ENCODE measurements at regions not wholly inside any gene's neighbourhood (a gene's known extent, or its start where the extent isn't known, plus 50 kb on each side); places are given as distances from the start of the nearest gene placed in this dataset.

DNA sequence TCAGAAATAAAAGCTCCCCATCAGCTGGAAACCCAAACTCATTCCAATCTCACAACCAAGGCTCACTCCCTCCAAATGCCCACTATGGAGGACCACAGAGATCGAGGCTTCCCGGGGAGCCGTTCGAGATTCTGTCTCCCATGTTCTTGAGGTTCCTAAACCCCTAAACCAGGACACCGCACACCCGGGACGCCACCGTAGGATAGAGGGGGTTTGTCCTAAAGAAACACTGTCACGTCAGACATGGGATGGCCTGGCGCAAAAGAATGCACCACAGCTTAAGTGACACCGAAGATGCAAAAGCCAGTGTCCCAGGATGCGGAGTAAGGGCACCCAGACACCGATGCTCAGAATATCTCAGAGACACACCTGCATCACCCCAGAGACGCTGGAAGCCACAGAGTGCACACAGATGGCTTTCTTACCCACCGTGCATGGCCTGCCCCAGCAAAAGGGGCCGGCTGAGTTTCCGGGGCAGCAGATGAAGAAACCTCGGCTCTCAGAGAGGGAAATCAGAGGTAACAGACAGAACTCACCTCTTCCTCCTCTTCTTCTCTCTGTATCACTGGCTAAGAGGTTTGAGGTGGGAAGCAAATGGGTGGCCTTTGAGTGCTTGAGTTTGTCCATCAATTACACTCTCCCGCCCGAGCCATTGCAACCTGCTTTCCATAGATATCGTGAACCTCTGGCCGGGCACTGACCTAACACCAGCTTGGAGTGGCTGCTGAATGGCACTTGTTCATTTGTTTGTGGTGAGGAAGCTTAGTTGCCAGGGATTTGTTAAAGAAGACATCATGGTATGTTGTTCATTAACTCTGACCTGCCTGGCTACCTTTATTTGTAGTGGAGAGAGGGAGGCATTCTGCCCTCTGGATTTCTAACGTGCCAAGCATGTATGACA is 65.1 kb upstream of the TNRC6C start:
- no peak for TF ChIP-seq ZFX (IDR thresholded peaks at IDR 0.05; ENCODE audit: borderline replicate concordance)
- TF ChIP-seq, protein P1, sequence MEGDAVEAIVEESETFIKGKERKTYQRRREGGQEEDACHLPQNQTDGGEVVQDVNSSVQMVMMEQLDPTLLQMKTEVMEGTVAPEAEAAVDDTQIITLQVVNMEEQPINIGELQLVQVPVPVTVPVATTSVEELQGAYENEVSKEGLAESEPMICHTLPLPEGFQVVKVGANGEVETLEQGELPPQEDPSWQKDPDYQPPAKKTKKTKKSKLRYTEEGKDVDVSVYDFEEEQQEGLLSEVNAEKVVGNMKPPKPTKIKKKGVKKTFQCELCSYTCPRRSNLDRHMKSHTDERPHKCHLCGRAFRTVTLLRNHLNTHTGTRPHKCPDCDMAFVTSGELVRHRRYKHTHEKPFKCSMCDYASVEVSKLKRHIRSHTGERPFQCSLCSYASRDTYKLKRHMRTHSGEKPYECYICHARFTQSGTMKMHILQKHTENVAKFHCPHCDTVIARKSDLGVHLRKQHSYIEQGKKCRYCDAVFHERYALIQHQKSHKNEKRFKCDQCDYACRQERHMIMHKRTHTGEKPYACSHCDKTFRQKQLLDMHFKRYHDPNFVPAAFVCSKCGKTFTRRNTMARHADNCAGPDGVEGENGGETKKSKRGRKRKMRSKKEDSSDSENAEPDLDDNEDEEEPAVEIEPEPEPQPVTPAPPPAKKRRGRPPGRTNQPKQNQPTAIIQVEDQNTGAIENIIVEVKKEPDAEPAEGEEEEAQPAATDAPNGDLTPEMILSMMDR (IDR thresholded peaks at IDR 0.05), result no peak
- no peak overlapping the region for H3K27ac ChIP-seq

DNA sequence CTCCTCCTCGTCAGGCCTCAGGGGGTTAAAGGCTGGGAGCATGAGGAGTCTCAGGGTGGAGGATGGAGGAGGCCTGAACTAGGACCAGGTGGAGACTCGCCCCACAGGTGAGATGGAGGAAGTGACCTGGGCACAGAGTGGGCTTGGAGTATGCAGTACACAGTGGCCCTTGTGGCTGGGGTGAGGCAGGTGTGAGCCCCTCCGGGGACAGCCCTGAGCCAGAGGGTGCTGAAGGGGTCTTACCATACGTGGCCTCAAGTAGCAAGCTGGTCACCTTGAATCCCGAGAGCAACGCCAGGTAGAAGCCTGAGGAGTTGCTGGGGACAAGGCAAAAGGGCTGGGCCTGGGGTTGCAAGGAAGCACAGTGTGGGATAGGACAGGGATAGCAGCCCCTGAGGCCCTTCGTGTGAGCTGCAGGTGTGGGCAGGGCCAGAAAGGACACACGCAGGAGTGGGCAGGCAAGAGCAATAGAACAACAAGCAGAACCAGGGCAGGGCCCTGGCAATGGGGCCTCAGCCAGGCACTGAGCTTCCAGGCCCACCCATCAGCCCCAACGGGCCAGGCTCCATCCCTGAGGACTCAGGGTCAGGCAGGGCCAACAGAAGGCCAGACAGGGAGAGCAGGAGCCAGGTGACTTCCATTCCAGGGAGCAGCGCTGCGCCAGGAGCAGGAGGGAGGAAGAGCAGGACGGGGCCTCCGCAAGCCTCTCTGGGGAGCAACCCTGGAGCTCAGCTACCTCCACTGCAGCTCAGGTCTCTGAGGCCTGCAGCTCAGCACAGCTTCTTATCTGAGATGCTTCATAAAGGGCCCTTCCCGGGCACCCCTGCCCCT is 64.2 kb upstream of the TNRC6C start:
- H3K27ac ChIP-seq, result no peak overlapping the region
- no peak for TF ChIP-seq ZFX (IDR thresholded peaks at IDR 0.05; ENCODE audit: borderline replicate concordance)
- TF ChIP-seq, protein P1 (IDR thresholded peaks at IDR 0.05), result no peak

DNA sequence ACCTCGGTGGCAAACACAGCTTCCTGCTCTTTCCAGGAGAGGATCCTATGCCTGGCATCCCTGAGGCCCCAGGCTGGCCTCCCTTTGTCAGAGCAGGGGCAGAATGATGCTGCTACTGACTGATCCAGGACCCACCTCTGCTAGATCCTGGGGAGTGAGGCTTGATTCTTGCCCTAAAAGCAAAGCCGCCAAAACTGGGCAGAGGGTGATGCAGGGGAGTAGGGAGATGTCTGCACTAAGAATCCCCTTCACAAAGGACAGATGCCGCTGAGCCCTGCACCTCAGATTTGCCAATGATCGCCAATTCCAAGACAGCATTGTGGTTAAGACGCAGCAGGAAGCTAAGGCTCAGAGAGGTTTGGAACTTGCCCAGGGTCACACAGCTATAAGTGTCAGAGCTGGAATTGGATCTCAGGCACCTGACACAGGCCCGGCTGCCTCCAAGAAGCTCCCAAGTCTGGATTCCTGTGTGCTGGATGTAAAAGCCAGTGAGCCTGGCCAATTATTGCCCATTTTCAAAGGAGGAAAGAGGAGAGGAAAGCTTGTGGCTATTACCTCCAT is 60.7 kb upstream of the TNRC6C start:
- TF ChIP-seq, protein P1 (IDR thresholded peaks at IDR 0.05), result no peak
- no peak for TF ChIP-seq ZFX (IDR thresholded peaks at IDR 0.05; ENCODE audit: borderline replicate concordance)
- H3K27ac ChIP-seq, result no peak overlapping the region

DNA sequence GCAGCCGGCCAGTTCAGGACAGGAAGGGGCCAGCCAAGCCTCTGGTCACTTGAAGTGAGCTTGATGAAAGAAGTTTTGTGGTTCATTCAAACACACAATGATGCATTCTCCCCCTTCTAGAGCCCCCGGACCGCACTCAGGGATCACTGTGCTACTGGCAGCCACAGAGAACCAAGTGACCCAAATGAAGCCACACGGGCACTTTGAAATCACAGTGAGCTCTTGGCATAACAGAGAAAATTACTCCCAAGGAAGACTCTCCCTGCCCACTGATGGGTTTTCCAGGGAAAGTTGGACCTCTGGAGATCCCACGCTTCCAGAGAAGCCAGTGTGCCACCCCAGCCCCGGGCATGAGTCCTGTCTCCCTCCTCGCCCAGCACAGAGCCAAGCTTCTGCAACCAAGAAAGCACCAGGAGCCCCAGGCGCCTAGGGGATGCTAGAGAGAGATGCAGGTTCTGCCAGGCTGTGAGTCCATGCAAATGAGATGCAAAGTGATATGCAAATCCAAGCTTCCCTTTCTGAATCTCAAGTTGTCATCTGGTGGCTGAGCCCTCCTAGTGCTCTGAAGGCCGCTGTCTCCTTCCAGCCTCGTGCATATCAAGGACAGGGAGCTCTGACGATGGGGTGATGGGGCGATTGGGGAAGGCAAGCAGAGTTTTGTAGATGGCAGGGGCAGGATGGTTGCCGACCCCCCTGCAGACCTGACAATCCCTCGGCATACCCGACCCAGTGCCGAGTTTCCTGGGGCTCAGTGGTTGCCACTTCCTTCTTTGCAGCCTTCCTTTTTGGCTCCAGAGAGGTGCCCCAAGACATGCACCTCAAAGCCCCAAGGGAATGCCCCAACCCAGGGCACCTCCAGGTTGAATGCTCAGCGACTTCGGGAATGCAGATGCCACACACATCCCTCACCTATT is 59.7 kb upstream of the TNRC6C start:
- no peak overlapping the region for H3K27ac ChIP-seq
- no peak for TF ChIP-seq ZFX (IDR thresholded peaks at IDR 0.05; ENCODE audit: borderline replicate concordance)
- TF ChIP-seq, protein P1 (IDR thresholded peaks at IDR 0.05), result no peak

DNA sequence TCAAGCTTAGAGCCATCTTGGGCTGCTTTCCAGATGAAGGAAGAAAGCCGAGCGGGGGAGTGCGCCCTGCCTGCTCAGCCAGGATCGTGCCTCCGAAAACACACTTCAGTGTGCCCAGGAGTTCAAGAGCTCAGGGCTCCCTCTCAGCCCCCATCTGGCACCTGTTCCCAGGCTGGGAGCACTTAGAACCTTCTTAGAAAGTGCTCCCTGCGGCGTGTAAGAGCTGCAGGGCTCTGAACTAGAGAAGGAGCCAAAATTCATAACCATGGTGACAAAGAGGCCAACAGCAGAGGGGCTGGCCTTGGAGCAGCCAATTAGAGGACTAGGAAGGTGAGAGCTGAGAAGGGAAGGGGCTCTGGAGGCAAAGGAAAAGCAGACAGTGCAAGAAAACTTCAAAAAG is 59.0 kb upstream of the TNRC6C start:
- TF ChIP-seq ZFX (IDR thresholded peaks at IDR 0.05; ENCODE audit: borderline replicate concordance), result no peak
- TF ChIP-seq, protein P1 (IDR thresholded peaks at IDR 0.05), result no peak
- H3K27ac ChIP-seq, result no peak overlapping the region

DNA sequence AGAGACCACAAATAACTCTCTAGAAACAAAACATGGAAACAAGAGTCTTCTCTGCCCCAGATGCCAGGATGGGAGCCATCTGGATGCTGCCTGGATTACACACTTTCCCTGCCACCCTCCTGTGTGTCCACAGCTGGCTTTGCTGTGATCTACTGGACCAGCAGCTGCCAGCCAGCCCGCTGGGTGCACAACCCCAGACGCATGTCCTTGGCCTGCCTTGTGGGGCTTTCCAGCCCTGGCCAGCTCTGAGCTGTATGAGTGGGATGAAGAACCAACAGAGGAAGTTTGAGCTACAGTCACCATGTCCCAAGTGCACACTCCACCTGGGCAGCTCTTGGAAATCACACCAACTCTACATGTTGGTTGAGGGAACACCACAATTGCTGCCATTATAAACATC is 57.0 kb upstream of the TNRC6C start:
- TF ChIP-seq, protein P1 (IDR thresholded peaks at IDR 0.05), result no peak
- no peak for TF ChIP-seq ZFX (IDR thresholded peaks at IDR 0.05; ENCODE audit: borderline replicate concordance)

More for the DNA sequence above, 57.0 kb upstream of the TNRC6C start:
- H3K27ac ChIP-seq, result no peak overlapping the region

Measured in 22Rv1 (cell line).